Stimulated activated CD4-positive, alpha-beta T cell treated with anti-CD3 and anti-CD28 coated beads, Interleukin-1b, Interleukin-23, amount 100 ng/mL, for 1 hour (primary cell): ENCODE measurements at regions not wholly inside any gene's neighbourhood (a gene's known extent, or its start where the extent isn't known, plus 50 kb on each side); places are given as distances from the start of the nearest gene placed in this dataset.
"Not testable (repeated sequence)": the region's sequence is repeated elsewhere in the genome, so short reads cannot be mapped to it uniquely, and the experiment has no call there.

Source experiments
- DNase-seq, 2 donors: peaks; one replicate each; pipeline ENCODE4 v3.0.0-alpha.2; 2020; ENCODE audit warnings: low read depth in 2 of 2

- no peak for DNase-seq
Measured at GRCh38 chr16:10312784-10313724, 72.8 kb upstream of the ATF7IP2 start.

- no peak for DNase-seq
Measured at GRCh38 chr16:10314317-10314716, 71.5 kb upstream of the ATF7IP2 start.

- DNase-seq, result no peak
Measured at GRCh38 chr16:10314811-10315210, 71.0 kb upstream of the ATF7IP2 start.

- DNase-seq, result no peak
Measured at GRCh38 chr16:10317425-10318001, 68.3 kb upstream of the ATF7IP2 start.

DNA sequence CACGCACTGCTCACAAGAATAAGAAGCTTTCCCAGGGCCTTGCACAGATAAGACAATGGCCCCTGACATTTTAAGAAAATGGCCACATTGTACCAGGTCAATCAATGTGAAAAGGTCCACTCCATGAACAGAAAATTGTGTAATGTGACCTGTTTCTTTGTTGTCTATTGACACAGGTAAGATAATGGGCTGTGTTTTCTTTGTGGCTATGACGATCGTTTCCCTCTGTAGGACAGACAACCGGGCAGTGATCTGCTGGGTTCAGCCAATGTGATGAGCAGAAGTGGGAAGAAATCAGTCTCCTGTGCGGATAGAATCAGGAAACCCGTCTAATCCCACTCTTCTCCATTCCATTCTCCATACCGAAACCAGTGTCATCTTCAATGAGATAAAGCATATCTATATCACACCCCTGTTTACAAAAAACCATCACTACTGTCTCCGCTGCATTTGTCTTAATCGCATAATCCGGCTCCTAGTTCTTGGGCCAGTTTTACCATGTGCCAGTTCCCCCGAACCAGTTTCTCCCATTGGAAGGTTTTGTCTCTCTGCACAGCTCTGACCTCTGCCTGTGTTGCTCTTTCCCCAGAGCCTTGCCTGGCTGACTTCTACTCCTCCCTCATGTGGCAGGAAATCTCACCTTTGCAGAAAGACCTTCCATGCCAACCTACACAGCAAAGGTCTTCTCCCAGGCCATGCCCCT is 66.9 kb upstream of the ATF7IP2 start:
- DNase-seq, result no peak

DNA sequence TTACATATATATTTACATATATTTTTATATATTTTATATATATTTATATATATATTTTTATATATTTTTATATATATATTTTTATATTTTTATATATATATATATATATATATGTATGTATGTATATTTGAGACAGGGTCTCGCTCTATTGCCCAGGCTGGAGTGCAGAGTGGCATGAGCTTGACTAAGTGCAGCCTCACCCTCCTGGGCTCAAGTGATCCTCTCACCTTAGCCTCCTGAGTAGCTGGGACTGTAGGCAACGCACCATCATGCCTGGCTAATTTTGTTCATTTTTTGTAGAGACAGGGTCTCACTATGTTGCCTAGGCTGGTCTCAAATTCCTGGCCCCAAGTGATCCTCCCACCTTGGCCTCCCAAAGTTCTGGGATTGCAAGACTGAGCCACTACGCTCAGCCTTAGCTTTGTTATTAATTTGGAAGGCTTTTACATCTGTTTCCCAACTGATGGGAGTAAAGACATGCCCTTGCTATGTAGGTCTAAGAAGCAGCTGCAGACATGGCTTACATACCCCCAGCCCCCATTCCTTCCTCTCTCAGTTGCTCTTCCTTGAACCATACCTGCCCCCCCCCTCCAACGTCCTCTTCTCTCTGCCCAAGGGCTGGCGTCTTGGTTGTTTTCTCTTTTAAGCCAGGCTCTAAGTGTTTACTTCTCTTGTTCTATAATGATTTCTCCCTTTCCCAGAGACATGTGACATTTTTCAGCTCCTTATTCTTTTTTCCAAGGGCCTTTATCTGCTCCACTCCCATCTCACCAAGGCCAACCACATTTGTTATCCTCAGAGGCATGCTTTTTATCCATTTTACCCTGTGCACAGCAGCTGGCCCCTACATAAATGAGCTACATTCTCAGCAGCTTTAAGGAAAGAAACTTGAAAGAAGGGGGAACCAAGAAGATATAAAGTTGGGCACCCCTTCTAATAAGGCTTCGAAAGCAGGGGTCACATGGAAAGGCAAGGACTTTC is 64.2 kb upstream of the ATF7IP2 start:
- DNase-seq, result no peak

DNA sequence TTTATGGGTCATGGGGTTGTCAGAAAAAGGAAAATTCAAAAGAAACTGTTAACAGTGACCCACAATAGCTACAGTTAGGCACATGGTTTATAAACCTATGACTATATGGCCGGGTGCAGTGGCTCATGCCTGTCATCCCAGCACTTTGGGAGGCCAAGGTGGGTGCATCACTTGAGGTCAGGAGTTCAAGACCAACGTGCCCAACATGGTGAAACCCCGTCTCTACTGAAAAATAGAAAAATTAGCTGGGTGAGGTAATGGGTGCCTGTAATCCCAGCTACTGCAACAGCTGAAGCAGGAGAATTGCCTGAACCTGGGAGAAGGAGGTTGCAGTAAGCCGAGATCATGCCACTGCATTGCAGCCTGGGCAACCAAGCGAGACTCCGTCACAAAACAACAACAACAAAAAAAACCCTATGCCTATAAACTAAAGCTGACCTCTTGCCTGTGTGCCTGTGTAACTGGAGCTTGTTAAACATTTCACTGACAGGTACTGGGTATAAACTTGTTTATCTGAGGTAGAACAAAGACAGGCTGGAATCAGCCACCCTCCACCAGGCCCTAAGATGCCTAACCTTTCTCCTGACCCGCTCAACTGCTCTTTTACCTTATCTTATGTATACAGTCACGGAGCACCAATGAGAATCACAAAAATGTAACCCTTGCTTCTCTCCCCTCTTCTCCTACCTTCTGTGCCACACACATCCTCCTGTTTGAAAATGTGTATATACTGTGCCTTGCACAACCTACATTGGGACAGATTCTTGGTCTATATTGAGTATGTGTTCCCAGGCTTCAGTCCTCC is 62.9 kb upstream of the ATF7IP2 start:
- no peak for DNase-seq

- DNase-seq, result no peak
Measured at GRCh38 chr16:10323528-10323869, 62.4 kb upstream of the ATF7IP2 start.

DNA sequence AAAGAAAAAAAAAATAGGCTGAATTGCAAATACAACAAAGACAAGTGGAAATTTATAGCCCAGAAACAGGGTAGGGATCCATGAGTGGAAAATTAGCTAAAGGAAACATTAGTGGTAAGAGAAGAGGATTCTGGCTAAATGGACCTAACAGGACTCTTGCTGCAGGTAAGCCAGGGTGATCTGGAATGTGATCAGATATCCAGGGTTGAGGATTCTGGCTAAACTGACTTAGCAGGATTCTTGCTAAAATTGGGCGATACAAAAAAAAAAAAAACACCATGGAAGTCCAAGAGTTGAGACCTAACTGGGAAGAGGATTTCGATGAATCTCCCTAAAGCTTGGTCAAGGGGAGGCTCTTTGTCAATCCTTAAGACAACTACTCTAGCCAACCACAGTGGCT is 61.7 kb upstream of the ATF7IP2 start:
- DNase-seq, result no peak

GRCh38 chr16:10325783-10326543 is 59.9 kb upstream of the ATF7IP2 start:
- DNase-seq, result no peak

DNA sequence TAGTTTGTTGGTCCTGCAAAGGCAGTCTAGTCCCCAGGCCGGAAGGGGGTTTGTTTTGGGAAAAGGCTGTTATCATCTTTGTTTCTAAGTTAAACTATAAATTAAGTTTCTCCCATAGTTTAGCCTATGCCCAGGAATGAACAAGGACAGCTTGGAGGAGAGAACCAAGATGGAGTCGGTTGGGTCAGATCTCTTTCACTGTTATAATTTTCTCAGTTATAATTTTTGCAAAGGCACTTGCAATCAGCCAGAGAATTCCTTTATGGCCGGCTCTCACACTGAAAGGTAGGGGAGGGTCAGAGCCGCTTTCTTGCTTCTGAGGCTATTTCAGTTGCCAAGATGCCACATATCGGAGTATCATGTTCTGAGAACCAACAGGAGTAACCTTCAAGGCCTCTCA is 59.2 kb upstream of the ATF7IP2 start:
- DNase-seq, result no peak

DNA sequence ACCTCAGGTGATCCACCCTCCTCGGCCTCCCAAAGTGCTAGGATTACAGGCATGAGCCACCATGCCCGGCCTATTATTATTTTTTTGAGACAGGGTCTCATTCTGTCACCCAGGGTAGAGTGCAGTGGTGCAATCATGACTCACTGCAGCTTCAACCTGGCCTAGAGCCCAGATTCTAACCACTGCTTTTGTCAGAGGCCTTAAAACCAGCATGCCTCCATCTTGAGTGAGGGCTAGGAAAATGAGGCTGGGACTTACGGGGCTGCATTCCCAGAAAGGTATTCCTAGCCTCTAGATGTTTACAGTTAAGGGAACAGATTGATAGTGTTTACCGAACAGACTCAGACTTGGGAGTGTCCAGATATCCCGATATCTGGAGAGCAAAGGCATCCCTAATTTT is 57.6 kb upstream of the ATF7IP2 start:
- not testable (repeated sequence) for DNase-seq

- no peak for DNase-seq
Measured at GRCh38 chr16:10332241-10332640, 53.6 kb upstream of the ATF7IP2 start.

- no peak for DNase-seq
Measured at GRCh38 chr16:10332775-10333174, 53.1 kb upstream of the ATF7IP2 start.

GRCh38 chr16:10333321-10334032 is 52.4 kb upstream of the ATF7IP2 start:
- DNase-seq, result no peak

- DNase-seq, result no peak
Measured at GRCh38 chr16:10335681-10336080, 50.2 kb upstream of the ATF7IP2 start.
